Non-pigmented ciliary epithelial cell (primary cell): ENCODE measurements at regions not wholly inside any gene's neighbourhood (a gene's known extent, or its start where the extent isn't known, plus 50 kb on each side); places are given as distances from the start of the nearest gene placed in this dataset.

Experiments used
- DNase-seq: peaks from one replicate; pipeline ENCODE4 v3.0.0-alpha.2; 2010; ENCODE audit warnings: low read depth

DNA sequence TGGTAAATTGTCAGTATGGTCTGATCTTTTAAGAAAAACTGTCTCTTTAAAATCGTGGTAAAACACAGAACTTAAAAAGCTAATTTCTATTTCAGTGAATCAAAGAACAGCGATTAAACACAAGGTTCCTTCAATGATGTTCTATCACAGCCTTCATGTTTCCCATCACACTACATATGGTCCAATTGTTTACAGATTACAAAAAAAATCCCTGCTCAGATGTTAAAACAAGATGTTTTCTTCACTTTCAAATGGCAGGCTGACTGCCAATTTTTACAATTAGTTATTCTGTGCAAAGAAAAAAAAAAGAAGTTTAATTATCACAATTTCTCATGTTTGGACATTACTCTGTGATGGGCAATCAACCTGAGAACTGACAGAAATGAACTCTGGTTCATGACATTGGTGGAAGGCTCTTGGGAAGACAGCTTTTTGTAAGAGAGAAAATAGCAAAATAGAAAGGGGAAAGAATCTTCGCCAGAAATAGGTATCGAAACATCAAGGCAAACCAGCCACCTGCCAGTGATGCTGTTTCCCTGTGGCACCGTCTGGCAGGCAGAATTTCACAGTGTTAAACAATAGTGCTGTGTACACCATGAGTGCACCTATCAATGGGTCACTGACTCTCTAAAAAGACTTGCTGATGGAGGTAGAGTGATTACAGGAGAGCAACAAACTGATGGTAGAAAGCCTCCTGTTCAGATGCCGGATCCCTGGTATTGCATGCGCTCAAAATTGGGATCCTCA is 1020.0 kb upstream of the ARRDC3 start:
- no peak for DNase-seq

DNA sequence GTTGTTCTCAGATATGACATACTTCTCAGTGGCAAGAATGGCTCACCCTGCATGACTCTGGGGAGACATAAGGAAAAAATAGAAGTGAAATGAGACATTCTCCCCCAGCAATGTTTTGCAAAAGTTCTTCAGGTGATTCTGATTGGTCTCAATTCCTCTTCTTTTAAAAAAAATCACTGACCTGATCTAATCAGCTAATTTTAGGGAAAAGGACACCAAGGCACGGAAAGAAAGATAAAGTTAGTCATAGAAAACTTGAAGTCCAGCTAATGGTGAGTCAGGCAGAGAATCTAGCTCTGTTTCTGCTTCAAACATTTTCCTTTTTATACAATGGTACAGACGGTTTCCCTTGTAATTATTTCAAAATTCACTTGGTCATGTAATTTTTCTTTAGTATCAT is 1018.9 kb upstream of the ARRDC3 start:
- DNase-seq, result peak; percentile 22

DNA sequence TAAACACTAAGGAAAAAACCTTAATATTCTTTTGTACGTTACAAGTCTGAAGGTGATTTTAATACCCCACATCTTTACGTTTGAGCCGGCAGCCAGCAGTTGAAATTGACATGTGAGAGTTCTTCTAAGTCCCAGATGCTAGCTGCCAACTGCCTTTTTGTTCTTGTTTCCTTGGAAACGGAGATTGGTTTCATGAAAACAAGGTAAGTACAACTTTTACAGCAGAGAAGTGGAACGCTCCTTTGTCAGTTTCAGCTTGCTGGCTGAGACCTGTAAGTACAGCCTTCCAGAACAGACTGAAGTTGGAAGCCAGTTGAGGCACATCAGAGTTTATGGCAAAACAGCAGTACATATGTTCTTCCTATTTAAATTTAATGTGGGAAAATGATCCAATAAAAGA is 1018.4 kb upstream of the ARRDC3 start:
- DNase-seq, result peak; percentile 35

DNA sequence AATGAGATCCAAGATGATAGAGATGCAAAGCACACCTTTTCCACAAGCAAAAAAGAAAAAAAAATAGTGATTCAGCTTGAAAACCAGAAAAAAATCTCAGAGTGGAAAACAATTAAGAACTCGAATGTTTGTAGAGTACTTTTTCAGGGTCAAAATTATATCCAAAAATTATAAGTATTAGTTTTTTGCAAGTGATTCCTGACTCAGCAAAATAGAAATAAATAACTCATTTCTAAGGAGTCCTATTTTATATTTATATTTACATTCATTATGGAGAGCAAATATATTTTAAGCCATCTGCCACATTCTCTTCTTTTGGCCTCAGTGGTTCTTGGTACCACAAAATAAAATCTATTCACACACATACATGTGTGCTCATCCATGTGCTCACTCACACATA is 1011.8 kb upstream of the ARRDC3 start:
- no peak for DNase-seq

DNA sequence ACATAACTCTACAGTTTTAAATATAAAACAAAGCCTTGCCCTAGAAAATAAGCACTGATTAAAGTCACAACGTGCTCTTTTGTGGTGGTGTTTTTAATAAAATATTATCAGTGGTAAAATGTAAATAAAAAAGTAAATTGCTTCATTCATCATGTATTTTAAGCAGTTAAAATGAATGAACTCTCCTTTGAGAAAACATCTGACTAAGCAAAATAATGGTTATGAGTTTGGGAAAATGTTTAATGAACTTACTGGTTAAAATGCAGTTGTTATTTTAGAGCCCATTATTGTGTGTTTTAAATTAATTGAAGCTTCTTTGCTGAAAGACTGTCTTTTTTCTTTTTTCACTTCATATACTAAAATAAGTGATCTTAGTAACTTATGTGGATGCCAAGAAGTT is 1007.5 kb upstream of the ARRDC3 start:
- no peak for DNase-seq

DNA sequence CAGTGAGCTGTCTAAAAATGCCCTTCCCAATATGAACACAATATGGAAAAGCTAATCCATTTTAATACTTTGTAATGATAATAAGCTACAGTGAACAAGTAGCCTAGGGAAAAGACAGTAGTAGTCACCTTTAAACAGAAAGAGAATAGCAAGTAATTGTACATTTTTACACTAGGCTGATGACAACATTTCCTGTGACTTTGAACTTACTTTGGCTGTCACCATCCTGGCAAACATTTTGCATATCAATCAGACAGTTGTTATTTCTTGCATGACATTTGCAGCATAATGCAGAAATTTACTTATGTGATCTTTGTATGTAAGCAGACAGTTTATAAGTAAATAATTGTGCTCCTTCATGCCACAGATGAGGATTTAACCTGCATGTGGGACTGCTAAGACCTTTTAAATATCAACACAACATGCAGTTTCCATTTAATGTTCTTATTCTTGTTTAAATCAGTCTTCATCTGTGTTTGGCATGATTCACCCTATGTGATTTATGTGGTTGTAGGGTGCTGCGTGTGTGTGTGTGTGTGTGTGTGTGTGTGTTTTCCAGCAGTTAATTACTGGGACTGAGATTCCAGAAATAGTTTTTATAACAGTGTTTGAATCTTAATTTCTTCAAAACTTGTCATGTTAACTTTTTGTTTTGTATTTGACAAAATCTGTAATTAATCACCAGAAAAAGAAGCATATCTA is 997.1 kb upstream of the ARRDC3 start:
- DNase-seq, result no peak

DNA sequence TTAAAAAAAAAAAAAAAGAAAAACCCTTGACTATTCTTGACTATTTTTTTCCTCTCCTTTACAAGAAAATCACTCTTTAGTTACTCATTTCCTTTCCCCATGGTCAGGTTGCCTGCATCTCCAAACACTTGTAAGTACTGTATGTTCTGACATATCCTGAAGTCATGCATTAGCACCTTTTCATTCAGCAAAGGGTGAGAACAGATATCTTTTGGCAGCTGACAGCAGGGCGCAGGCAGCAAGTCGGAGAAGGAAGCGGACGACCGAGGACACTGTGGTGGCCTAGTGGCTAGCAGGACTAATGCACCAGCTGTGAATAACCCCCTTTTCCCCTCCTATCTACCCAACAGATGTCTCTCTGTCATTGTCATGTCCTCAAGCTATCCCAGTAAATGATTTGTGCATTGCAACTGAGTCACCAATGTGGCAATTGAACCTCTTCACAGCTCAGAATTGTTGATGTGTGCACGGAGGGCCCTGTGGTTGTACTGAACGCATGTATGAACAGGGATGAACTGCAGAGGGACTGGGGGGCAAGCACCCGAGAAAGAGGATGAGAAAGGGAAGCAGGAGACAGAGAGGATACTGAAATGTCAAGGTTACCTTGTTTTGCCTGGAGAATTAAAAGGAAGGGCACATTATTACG is 996.0 kb upstream of the ARRDC3 start:
- DNase-seq, result peak; percentile 18

DNA sequence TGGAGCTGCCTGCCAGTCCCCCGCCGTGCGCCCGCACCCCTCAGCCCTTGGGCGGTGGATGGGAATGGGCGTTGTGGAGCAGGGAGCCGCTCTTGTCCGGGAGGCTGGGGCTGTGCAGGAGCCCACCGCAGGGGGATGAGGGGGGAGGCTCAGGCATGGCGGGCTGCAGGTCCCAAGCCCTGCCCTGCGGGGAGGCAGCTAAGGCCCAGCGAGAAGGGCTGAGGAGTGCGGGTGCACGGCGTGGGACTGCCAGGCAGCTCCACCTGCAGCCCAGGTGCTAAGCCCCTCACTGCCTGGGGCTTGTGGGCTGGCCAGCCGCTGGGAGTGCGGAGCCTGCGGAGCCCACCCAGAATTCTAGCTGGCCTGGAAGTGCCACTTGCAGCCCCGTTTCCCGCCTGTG is 991.7 kb upstream of the ARRDC3 start:
- no peak for DNase-seq

DNA sequence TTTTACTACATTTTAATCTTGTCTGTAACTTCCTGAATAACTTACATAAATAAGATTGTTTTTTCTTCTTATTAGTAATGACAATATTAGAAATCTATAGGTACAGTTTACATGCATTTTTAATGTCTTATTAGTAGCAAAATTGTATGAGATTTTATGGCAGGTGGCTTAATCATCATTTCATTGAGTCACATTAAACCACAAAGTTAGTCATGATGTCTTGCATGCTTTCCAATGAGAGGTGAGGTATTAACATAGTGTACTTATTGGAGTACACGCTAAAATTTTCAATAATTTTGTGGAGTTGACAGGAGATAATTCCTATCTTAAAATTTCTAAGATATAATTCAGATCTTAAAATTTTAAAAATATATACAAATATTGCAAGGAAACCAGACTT is 989.6 kb upstream of the ARRDC3 start:
- DNase-seq, result peak; percentile 17

DNA sequence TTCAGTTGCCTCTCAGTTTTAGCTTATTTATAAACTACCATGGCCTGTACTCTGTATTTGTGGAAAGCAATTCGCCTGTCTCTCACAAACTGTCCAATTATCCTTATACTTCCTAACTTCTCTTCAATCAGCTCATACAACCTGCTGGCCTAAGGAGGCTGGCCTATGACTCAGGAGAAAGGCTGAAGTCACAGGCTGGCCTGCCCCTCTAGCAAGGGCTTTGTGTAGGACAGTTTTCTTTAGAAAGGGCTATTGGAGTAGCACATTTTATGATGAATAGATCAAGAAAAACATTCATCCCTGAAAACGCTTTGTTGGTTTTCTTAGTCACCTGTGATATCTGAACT is 988.7 kb upstream of the ARRDC3 start:
- DNase-seq, result no peak

DNA sequence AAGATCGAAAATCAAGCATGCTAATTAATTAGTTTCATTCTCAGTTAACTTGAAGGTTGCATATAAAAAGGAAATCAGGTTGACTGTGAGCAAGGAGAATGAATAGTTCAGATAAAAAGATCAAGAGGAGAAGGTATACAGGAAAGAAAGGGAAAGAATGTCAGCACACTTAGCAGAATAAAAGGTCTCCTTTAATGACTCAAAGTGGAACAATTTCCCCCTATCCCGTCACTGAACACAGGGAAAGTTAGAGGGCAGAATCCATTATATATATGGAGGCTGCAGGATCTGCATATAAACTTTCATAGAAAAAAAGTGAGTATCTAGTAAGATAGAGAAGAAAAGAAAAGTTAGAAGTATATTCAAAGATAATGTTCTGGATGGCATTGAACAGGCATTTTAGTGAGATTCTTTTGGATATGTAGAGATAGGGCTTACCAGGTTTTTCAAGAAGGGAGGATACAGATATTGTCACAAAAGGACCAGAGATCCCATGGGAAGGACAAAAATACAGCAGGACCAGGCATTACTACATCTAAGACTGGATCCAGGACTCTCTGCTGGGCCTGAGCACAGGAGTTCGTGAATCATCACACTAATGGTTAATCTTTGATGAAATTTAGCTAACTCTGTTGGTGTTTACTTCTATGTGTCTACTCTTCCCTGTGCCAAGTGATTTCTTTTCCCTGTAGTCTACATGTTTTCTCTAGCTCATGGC is 988.2 kb upstream of the ARRDC3 start:
- DNase-seq, result no peak

DNA sequence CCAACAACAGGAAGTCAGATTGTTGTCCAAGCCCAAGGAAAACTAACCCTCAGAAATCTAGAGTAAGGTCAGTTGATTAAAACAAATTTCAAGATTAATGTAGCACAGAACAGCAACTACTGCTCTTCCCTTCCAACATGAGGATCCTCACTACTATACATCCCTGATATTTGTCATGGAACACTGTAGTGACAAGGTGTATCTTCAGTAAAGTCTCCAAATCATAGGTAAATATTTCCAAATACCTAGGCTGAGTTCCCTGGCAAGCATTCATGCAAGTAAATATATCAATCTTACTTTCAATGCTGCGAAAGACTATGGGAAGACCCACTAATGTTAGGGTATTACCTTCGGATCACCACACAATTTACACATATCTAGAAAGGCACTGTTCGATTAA is 986.9 kb upstream of the ARRDC3 start:
- no peak for DNase-seq

DNA sequence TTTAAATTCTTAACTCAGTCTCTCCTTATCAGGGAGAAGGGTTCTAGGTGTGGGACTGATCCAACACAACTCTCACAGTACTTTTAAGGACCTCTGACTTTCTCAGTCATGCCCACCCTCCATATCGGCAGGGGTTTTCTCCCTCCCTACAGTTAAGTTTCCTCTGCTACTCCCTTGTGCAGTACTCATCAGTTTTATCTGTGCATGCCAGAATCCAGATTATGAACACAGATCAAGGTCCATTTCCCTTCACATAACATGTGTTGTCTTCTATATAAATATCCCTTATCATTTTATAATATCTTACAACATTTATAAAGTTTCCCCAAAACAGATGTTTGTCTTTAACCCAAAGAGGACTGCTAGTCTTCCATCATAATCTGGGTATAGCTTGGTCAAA is 986.5 kb upstream of the ARRDC3 start:
- DNase-seq, result no peak

DNA sequence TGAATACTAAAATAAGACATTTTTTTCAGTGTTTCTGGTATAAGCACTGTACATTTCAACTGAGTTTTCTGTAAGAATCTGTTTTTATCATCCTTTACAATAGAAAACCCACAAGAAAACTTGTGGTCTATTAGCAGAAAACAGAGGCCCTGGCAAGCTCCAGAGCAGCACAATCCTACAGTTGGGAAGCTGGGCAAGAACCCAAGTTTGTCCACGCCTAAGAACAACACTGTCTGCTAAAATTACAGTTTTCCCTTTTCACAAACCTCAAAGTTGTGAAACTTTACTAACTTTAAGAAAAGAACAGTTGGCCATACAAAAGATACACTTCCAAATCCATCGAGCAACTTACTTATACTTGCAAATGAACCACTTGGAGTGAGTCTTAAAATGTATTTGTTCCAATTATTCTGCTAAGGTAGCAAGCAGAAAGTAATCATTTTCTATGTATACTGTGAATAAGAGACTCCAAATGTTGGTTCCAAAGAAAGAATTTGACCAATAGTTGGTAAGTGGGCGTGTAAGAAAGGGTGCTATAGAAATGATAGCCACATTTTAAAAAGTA is 982.0 kb upstream of the ARRDC3 start:
- DNase-seq, result no peak

DNA sequence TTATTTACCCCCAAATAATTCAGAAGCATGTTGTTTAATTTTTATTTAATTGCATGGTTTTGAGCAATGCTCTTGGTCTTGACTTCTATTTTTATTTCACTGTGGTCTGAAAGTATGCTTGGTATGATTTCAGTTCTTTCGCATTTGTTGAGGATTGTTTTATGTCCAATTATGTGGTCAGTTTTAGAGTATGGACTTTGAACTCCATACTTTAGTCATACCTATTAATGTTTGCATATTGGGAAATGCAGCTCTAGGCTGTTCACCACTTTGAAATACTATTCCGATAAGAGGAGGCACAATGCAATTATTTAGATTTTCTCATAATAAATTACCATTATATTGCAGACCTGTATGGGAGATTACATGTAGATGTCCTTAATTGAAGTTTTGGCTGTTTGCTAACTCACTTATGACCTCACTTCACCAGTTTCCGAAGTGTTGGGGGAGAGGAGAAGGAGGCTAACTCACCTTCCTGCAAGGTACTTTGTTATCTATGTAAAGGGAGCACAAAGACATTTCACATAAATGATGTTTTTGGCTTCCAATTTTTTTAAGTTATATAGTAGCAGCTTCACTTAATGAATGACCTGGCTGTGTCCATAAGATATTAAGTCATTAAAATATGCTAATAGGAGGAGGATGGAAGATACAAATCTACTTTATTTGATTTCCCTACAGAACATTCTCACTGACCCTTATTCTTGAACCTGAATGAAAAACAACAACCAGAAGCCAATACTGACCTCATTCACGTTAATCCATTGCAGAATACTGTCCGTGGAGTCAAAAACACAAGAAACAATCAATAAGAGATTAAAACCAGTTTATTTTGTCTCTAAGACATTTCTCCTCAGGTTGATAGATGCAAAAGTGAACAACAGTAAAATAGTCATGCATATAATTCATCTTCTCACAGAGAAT is 970.3 kb upstream of the ARRDC3 start:
- DNase-seq, result no peak

DNA sequence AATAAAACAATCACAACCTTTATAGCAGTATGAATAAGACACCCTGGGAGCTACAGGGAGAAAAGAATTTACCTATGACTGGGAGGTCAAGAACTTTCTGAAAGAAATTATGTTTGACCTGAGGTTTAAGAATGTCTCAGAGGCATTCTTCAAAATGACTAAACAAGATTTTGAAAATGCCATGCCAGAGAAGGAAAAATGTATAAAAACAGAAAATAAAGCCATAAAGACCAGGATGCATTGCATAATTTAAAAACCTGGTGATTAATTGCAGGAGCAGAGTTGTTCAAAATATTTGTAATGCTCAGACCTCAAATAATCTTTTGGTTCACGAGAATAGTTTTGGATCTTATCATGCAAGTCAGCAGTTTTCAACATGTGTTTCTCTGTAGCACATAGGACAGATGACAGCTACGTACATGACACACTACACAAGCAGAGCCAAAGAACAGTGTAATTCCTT is 954.7 kb upstream of the ARRDC3 start:
- DNase-seq, result no peak

DNA sequence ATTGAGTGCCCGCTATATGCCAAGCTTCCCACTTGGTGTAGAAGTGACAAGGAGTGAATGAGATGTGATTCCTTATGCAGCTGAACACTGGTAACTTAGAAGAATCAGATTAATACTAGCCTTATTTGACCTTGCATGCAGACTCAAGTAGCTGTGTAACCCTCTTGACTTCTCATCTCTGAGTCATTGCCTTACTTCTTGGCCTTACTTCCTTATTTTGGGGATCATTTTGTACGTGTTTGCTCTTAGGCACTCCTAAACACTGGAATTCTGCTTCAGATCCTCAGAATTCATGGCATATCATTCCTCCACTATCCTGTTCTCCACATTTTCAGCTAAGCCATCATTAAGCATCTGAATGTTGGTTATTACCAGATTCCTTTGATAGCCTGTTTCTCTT is 948.9 kb upstream of the ARRDC3 start:
- DNase-seq, result no peak

DNA sequence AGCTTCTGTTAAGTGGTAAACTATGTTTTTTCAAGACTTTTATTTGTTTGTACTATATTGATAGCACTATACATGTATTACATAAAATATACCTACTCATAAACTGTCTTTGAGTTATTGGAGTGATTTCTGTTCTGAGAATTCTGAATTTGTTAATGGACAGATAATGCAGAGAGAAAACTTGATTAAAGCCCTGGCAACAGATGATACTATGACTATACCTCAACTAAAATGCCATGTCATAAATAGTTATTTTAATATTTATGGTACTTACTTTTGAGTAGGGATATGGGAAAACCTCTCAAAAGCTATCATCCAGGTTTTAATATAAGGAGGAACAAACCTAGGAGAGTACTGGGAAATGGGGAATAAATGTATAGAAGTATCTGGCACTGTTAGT is 947.2 kb upstream of the ARRDC3 start:
- DNase-seq, result no peak

DNA sequence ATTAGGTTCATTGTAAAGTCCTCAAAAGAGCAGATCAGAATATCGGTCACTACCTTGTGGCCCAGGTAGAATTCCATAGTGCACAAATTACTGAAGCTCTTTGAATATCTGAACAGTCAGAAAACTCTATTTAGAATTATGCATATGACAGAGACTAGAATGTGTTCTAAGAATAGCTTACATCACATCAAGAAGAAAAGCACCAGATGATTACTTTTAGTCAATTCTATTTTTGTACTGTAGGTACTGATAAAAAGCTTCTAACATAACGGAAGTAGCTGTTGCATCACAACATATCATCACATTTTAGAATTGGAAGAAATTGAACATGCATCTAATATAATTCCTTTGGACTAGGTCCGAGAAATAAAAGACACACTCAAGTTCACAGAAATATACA is 946.6 kb upstream of the ARRDC3 start:
- DNase-seq, result no peak

DNA sequence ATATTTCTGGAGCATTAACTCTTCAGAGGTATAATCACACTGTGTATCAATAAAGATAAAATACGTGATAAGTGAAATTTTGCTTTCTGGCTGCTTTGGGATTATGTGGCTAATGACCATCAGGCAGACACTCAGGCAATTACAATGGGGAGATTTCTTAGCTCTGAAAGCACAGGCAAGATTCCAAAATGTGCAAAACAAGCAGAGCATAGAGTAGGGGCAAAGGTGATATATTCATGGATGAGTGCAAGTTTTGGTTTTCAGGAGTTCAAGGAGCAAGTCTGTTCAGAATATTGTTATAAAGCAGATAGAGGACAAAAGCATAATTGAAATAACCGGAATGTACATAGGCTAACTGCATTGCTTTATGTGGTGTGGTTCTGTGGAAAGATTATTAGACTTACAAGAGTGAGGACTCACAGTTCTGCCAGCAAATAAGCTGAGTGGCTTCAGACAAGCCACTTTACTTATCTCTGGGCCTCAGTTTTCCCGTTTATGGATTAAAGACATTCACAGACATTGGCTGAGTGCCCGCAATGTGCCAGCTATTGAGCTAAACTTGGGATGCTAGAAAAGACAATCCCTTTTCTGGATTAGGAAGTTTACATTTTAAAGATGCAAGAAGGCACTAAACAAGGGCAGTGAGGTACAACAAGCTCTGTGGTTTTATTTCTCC is 945.6 kb upstream of the ARRDC3 start:
- no peak for DNase-seq

DNA sequence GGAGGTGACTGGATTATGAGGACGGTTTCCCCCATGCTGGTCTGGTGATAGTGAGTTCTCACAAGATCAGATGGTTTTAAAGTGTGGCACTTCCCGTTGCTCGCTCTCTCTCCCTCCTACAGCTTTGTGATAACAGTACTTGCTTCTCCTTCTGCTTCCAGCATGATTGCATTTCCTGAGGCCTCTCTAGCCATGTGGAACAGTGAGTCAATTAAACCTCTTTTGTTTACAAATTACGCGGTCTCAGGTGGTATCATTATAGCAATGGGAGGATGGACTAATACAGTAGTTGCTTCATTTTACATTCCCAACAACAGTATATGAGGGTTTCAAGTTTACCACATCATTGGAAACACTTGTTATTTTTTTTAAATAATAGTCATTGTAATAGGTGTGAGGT is 937.3 kb upstream of the ARRDC3 start:
- no peak for DNase-seq
